A549 (cell line): ENCODE measurements at regions not wholly inside any gene's neighbourhood (a gene's known extent, or its start where the extent isn't known, plus 50 kb on each side); places are given as distances from the start of the nearest gene placed in this dataset.

Experiments used
- ATAC-seq, 2 experiments: fragments of 200-7000 bp in 1 of 2; fragments of >200 bp in 1 of 2; cut with Nextera tagmentation in 1 of 2; cut with Tn5 transposase in 1 of 2; 3 replicates each; pipeline versions ENCODE4 v1.8.0 to v1.9.1; 2018 to 2020; ENCODE audit warnings: mild to moderate bottlenecking in 1 of 2, moderate library complexity in 1 of 2
- CTCF ChIA-PET: fragments of 300-600 bp; sonication (Branson Sonifier 250); formaldehyde crosslinking; extraction: SDS; loops from one replicate; lab custom pipeline; 2021; ENCODE audit warnings: antibody characterized with exemption, inconsistent platforms; lab: Yijun Ruan, JAX
- POLR2A ChIA-PET: fragments of 350-600 bp; formaldehyde crosslinking; extraction: SDS; loops from one replicate; lab custom pipeline; 2021; ENCODE audit warnings: antibody characterized with exemption, inconsistent platforms; lab: Yijun Ruan, JAX
- DNase-seq, 2 experiments: peaks; one replicate each; pipeline versions ENCODE4 v3.0.0 to v3.0.0-alpha.2; 2011 to 2016; ENCODE audit warnings: low read depth in 1 of 2, low spot score in 1 of 2
- FAIRE-seq: peaks from 2 replicates; lab custom pipeline; 2011; peaks lifted over from hg19 to GRCh38; lab: Jason Lieb, UNC
- H3K27ac ChIP-seq, 2 experiments: fragments of >200 bp; sonication (Bioruptor Twin); formaldehyde crosslinking; 3 replicates each; pipeline ENCODE4 v1.5.1; 2016 to 2017
- H3K4me1 ChIP-seq: fragments of >200 bp; sonication (Bioruptor Twin); formaldehyde crosslinking; 3 replicates; pipeline ENCODE4 v1.6.1; 2016
- H3K4me2 ChIP-seq: fragments of >200 bp; sonication (Bioruptor Twin); formaldehyde crosslinking; 3 replicates; pipeline ENCODE4 v1.6.1; 2016
- H3K4me3 ChIP-seq: fragments of >200 bp; sonication (Bioruptor Twin); formaldehyde crosslinking; 3 replicates; pipeline ENCODE4 v1.5.1; 2016
- H3K9me3 ChIP-seq: fragments of >200 bp; sonication (Bioruptor Twin); formaldehyde crosslinking; 3 replicates; pipeline ENCODE4 v1.6.1; 2016
- ATOH8 ChIP-seq: fragments of 250-450 bp; sonication (Bioruptor Pico); IDR thresholded peaks from 2 replicates; pipeline ENCODE4 v1.5.0; 2020; ENCODE audit warnings: low read depth, mild to moderate bottlenecking, moderate library complexity
- CBX2 ChIP-seq: fragments of 200-600 bp; sonication (generic); IDR thresholded peaks from 2 replicates; pipeline ENCODE4 v1.6.1; 2016; ENCODE audit warnings: low read depth, mild to moderate bottlenecking, borderline replicate concordance
- CBX8 ChIP-seq: fragments of 200-600 bp; sonication (generic); IDR thresholded peaks from 2 replicates; pipeline ENCODE4 v1.6.1; 2016
- CHD2 ChIP-seq: fragments of 150-350 bp; IDR thresholded peaks from 2 replicates; pipeline ENCODE4 v1.6.1; 2014; ENCODE audit warnings: low read length; ENCODE audit not compliant: partially characterized antibody
- CHD4 ChIP-seq: fragments of 200-600 bp; sonication (generic); IDR thresholded peaks from 2 replicates; pipeline ENCODE4 v1.6.1; 2016; ENCODE audit warnings: antibody characterized with exemption, mild to moderate bottlenecking, borderline replicate concordance
- CTCF ChIP-seq: fragments of >200 bp; sonication (Bioruptor Twin); formaldehyde crosslinking; IDR thresholded peaks from 3 replicates; pipeline ENCODE4 v1.5.1; 2016
- E2F6 ChIP-seq: IDR thresholded peaks from 2 replicates; pipeline ENCODE4 v1.6.1; 2012; ENCODE audit warnings: low read depth, borderline replicate concordance
- EHF ChIP-seq: fragments of 250-450 bp; sonication (Bioruptor Pico); IDR thresholded peaks from 2 replicates; pipeline ENCODE4 v1.5.0; 2020; ENCODE audit warnings: mild to moderate bottlenecking
- FOXS1 ChIP-seq: fragments of 250-450 bp; sonication (Bioruptor Pico); IDR thresholded peaks from 2 replicates; pipeline ENCODE4 v1.5.0; 2020; ENCODE audit warnings: mild to moderate bottlenecking, moderate library complexity
- HDAC2 ChIP-seq: fragments of 200-600 bp; sonication (generic); IDR thresholded peaks from 2 replicates; pipeline ENCODE4 v1.6.1; 2016
- HEYL ChIP-seq: fragments of 250-450 bp; sonication (Bioruptor Pico); IDR thresholded peaks from 2 replicates; pipeline ENCODE4 v1.8.0; 2021; ENCODE audit warnings: mild to moderate bottlenecking, moderate library complexity
- HOXB5 ChIP-seq: fragments of 250-450 bp; sonication (Bioruptor Pico); IDR thresholded peaks from 2 replicates; pipeline ENCODE4 v1.5.0; 2020; ENCODE audit warnings: mild to moderate bottlenecking, moderate library complexity
- JUN ChIP-seq, 2 experiments: fragments of >200 bp; sonication (Bioruptor Twin); formaldehyde crosslinking; IDR thresholded peaks; 2 replicates in 1 of 2; 3 replicates in 1 of 2; pipeline ENCODE4 v1.6.1; 2016 to 2017
- JUNB ChIP-seq: fragments of >200 bp; sonication (Bioruptor Twin); formaldehyde crosslinking; IDR thresholded peaks from 2 replicates; pipeline ENCODE4 v1.6.1; 2016
- KDM1A ChIP-seq: fragments of 200-600 bp; sonication (generic); IDR thresholded peaks from 2 replicates; pipeline ENCODE4 v1.6.1; 2016; ENCODE audit warnings: low read depth, mild to moderate bottlenecking
- MYC ChIP-seq: IDR thresholded peaks from 2 replicates; pipeline ENCODE4 v1.6.1; 2012; ENCODE audit warnings: mild to moderate bottlenecking, inconsistent platforms, low read length, improper control_type of control experiment, borderline replicate concordance
- NFE2L2 ChIP-seq: fragments of 150-350 bp; conservative IDR thresholded peaks from 2 replicates; pipeline ENCODE4 v1.6.1; 2014; ENCODE audit warnings: low read length
- NPAS2 ChIP-seq: fragments of 250-450 bp; sonication (Bioruptor Pico); IDR thresholded peaks from 2 replicates; pipeline ENCODE4 v1.8.0; 2022; ENCODE audit warnings: mild to moderate bottlenecking, moderate library complexity, borderline replicate concordance
- NR3C1 ChIP-seq: fragments of >200 bp; sonication (Bioruptor Twin); formaldehyde crosslinking; IDR thresholded peaks from 3 replicates; pipeline ENCODE4 v1.6.1; 2017
- PHF8 ChIP-seq: fragments of 200-600 bp; sonication (generic); IDR thresholded peaks from 2 replicates; pipeline ENCODE4 v1.6.1; 2016; ENCODE audit warnings: low read depth, mild to moderate bottlenecking, antibody characterized with exemption, moderate library complexity, borderline replicate concordance
- RAD21 ChIP-seq, 2 experiments: fragments of >200 bp in 1 of 2; sonication (Bioruptor Twin) in 1 of 2; formaldehyde crosslinking in 1 of 2; IDR thresholded peaks in 1 of 2; conservative IDR thresholded peaks in 1 of 2; 2 replicates in 1 of 2; 3 replicates in 1 of 2; pipeline ENCODE4 v1.6.1; 2012 to 2018; ENCODE audit warnings: inconsistent platforms in 1 of 2
- RFX5 ChIP-seq: fragments of 450-650 bp; IDR thresholded peaks from 2 replicates; pipeline ENCODE4 v1.7.1; 2014; ENCODE audit warnings: antibody characterized with exemption, mild to moderate bottlenecking, moderate library complexity
- RNF2 ChIP-seq: fragments of 200-600 bp; sonication (generic); IDR thresholded peaks from 2 replicates; pipeline ENCODE4 v1.6.1; 2016; ENCODE audit warnings: low read depth, mild to moderate bottlenecking, antibody characterized with exemption, moderate library complexity, borderline replicate concordance
- SREBF2 ChIP-seq: fragments of 450-650 bp; IDR thresholded peaks from 2 replicates; pipeline ENCODE4 v1.6.1; 2014; ENCODE audit warnings: mild to moderate bottlenecking, moderate library complexity
- ZFP36 ChIP-seq: fragments of 450-650 bp; IDR thresholded peaks from 2 replicates; pipeline ENCODE4 v1.6.1; 2014; ENCODE audit warnings: borderline replicate concordance; ENCODE audit not compliant: partially characterized antibody
- ZNF302 ChIP-seq: fragments of 250-450 bp; sonication (Bioruptor Pico); IDR thresholded peaks from 2 replicates; pipeline ENCODE4 v1.9.0; 2021; ENCODE audit warnings: inconsistent platforms, mild to moderate bottlenecking, moderate library complexity
- WGBS: methylation state at CpG from one replicate; pipeline ENCODE4 v1.1.6; 2017; ENCODE audit errors: missing lambda C conversion rate; 5-methylcytosine and 5-hydroxymethylcytosine counted together
- TF ChIP-seq, protein P1 (sequence below): fragments of 450-650 bp; IDR thresholded peaks from 2 replicates; pipeline ENCODE4 v1.6.1; 2014; ENCODE audit warnings: antibody characterized with exemption

- ATAC-seq (no peak), FAIRE-seq (no peak), DNase-seq (no peak)
- under 1% methylated on average over 7 of the region's 7 CpGs for WGBS
- ChIA-PET POLR2A (no interaction called here), CTCF (no interaction called here)
- Histone ChIP-seq H3K27ac (no peak overlapping the region), H3K4me2 (no peak overlapping the region), H3K9me3 (no peaks in the 10 kb centered on the region), H3K4me1 (no peaks in the 10 kb centered on the region), H3K4me3 (no peak overlapping the region)
- TF ChIP-seq CHD4 (no peak), HOXB5 (CRISPR knock-in tag) (no peak), RAD21 (conservative IDR thresholded peaks at IDR 0.05 in 1 of 2, IDR thresholded peaks at IDR 0.05 in 1 of 2) (no peak), HDAC2 (no peak), ZNF302 (CRISPR knock-in tag) (no peak), NPAS2 (CRISPR knock-in tag) (no peak)
These were observed 252.8 kb downstream of the NAP1L3 start for GRCh38 chrX:93420525-93421082.

GRCh38 chrX:93420090-93420489 lies 253.3 kb downstream of the NAP1L3 start:
- H3K4me1 ChIP-seq: no peaks in the 10 kb centered on the region
- ATAC-seq (no peak), DNase-seq (no peak), FAIRE-seq (no peak)
- no peak overlapping the region for H3K27ac ChIP-seq
- CTCF ChIA-PET: no interaction called here
- TF ChIP-seq CHD4 (no peak), NFE2L2 (no peak), CTCF (no peak), HEYL (no peak), MYC (no peak), ZFP36 (no peak), ATOH8 (no peak), HDAC2 (no peak), CBX8 (no peak), JUNB (no peak), RNF2 (no peak), EHF (CRISPR knock-in tag) (no peak), RFX5 (no peak), PHF8 (no peak), CBX2 (no peak), NR3C1 (no peak)
- POLR2A ChIA-PET: no interaction called here
- H3K9me3 ChIP-seq: no peaks in the 10 kb centered on the region
- no peak overlapping the region for H3K4me2 ChIP-seq
- WGBS: 5% methylated on average over 2 of the region's 2 CpGs
- no peak overlapping the region for H3K4me3 ChIP-seq

DNA sequence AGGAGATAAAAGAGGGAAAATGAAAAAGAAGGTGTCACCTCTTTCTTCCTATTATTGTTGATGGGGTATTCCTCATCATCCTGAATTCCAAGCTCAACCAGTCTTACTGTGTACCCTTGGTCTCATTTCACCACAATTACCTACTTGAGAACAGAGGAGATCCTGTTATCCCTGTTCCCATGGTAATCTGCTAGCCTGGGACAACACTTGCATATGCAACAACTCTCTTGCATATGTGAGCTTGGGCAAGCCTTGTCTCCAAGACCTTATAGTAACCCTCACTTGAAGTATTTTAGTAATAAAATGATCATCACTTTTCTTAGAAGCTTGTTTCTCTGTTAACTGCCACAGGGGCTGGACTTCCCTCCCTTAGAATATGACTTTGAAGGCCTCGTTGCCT lies 253.7 kb downstream of the NAP1L3 start:
- FAIRE-seq (no peak), DNase-seq (no peak), ATAC-seq (no peak)
- CTCF ChIA-PET: no interaction called here
- no peak overlapping the region for H3K4me3 ChIP-seq
- H3K4me2 ChIP-seq: no peak overlapping the region
- H3K9me3 ChIP-seq: no peaks in the 10 kb centered on the region
- 0% methylated on average over 1 of the region's 1 CpG for WGBS
- POLR2A ChIA-PET: no interaction called here
- H3K4me1 ChIP-seq: no peaks in the 10 kb centered on the region
- H3K27ac ChIP-seq: no peak overlapping the region
- TF ChIP-seq JUN (IDR thresholded peaks at IDR 0.05) (no peak), KDM1A (no peak), RNF2 (no peak), SREBF2 (no peak), EHF (CRISPR knock-in tag) (no peak), JUNB (no peak), CHD2 (no peak), RFX5 (no peak), CTCF (no peak), CHD4 (no peak), E2F6 (no peak), FOXS1 (CRISPR knock-in tag) (no peak), ZNF302 (CRISPR knock-in tag) (no peak), NFE2L2 (no peak)
- TF ChIP-seq, protein P1, sequence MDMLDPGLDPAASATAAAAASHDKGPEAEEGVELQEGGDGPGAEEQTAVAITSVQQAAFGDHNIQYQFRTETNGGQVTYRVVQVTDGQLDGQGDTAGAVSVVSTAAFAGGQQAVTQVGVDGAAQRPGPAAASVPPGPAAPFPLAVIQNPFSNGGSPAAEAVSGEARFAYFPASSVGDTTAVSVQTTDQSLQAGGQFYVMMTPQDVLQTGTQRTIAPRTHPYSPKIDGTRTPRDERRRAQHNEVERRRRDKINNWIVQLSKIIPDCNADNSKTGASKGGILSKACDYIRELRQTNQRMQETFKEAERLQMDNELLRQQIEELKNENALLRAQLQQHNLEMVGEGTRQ: no peak
- TF ChIP-seq, all 56 proteins: peak for 0
